Endothelial cell of umbilical vein (primary cell): ENCODE measurements at regions not wholly inside any gene's neighbourhood (a gene's known extent, or its start where the extent isn't known, plus 50 kb on each side); places are given as distances from the start of the nearest gene placed in this dataset.

ENCODE experiments used
- BruUV-seq: library from RNA; stranded (reverse); fragments of 400-500 nt; replicated peaks from 2 replicates; lab custom pipeline; 2021; lab: Mats Ljungman, UMichigan
- CTCF ChIA-PET: fragments of 300-600, 350-600 bp; sonication (Branson Sonifier 250); formaldehyde crosslinking; loops from one replicate; lab custom pipeline; 2021; ENCODE audit warnings: antibody characterized with exemption, inconsistent platforms; lab: Charles Lee
- POLR2A ChIA-PET: fragments of 300-600, 350-600 bp; sonication (Branson Sonifier 250); formaldehyde crosslinking; loops from one replicate; lab custom pipeline; 2021; ENCODE audit warnings: antibody characterized with exemption, inconsistent platforms; lab: Charles Lee
- DNase-seq: peaks from one replicate; pipeline ENCODE4 v3.0.0-alpha.2; 2011; ENCODE audit warnings: low read depth, low spot score
- FAIRE-seq: peaks from 2 replicates; lab custom pipeline; 2011; peaks lifted over from hg19 to GRCh38; lab: Jason Lieb, UNC
- H2AFZ ChIP-seq: 2 replicates; pipeline ENCODE4 v1.6.0; 2012; ENCODE audit warnings: low read depth, low read length, control low read depth, inconsistent platforms
- H3K27ac ChIP-seq: 2 replicates; pipeline ENCODE4 v1.5.1; 2011; ENCODE audit warnings: low read depth, mild to moderate bottlenecking, control low read depth, low read length, moderate library complexity; ENCODE audit not compliant: insufficient read depth
- H3K27me3 ChIP-seq, 2 experiments: 2 replicates each; pipeline versions ENCODE4 v1.6.0 to v1.6.1; 2011; ENCODE audit warnings: low read length in 2 of 2, mixed read lengths in 1 of 2; ENCODE audit not compliant: control insufficient read depth in 2 of 2, insufficient read depth in 2 of 2
- H3K36me3 ChIP-seq, 2 experiments: 2 replicates in 1 of 2; 3 replicates in 1 of 2; pipeline ENCODE4 v1.5.1; 2011; ENCODE audit warnings: low read length in 2 of 2, mild to moderate bottlenecking in 1 of 2, moderate library complexity in 1 of 2; ENCODE audit not compliant: control insufficient read depth in 2 of 2, insufficient read depth in 2 of 2; ENCODE audit errors: extremely low read depth in 1 of 2
- H3K4me1 ChIP-seq: 3 replicates; pipeline ENCODE4 v1.5.1; 2011; ENCODE audit warnings: mild to moderate bottlenecking, low read length; ENCODE audit not compliant: control insufficient read depth, insufficient read depth; ENCODE audit errors: extremely low read depth
- H3K4me2 ChIP-seq: 2 replicates; pipeline ENCODE4 v1.6.1; 2011; ENCODE audit warnings: low read length, control low read depth, mixed read lengths; ENCODE audit not compliant: insufficient read depth
- H3K4me3 ChIP-seq, 3 experiments: fragments of 200-600 bp in 1 of 3; sonication (generic), shearing (Covaris generic) in 1 of 3; replicated peaks in 1 of 3; 2 replicates each; pipeline ENCODE4 v1.5.1; 2011 to 2016; ENCODE audit warnings: control low read depth in 3 of 3, low read length in 3 of 3, mild to moderate bottlenecking in 2 of 3, inconsistent platforms in 1 of 3, low read depth in 1 of 3, moderate library complexity in 1 of 3; ENCODE audit not compliant: insufficient read depth in 1 of 3
- H3K79me2 ChIP-seq: 2 replicates; pipeline ENCODE4 v1.6.0; 2012; ENCODE audit warnings: low read length, inconsistent platforms; ENCODE audit not compliant: control insufficient read depth, insufficient read depth
- H3K9ac ChIP-seq: replicated peaks from 2 replicates; pipeline ENCODE3; 2011; ENCODE audit warnings: low read length, control low read depth; ENCODE audit not compliant: insufficient read depth; ENCODE audit errors: extremely low read depth
- H3K9me1 ChIP-seq: replicated peaks from 3 replicates; pipeline ENCODE4 v1.6.0; 2011; ENCODE audit warnings: mild to moderate bottlenecking, low read length; ENCODE audit not compliant: control insufficient read depth, insufficient read depth; ENCODE audit errors: extremely low read depth
- H3K9me3 ChIP-seq: replicated peaks from 2 replicates; pipeline ENCODE4 v1.5.1; 2012; ENCODE audit warnings: low read length, inconsistent platforms; ENCODE audit not compliant: control insufficient read depth, insufficient read depth
- H4K20me1 ChIP-seq: replicated peaks from 2 replicates; pipeline ENCODE3; 2011; ENCODE audit warnings: mild to moderate bottlenecking, low read length; ENCODE audit not compliant: control insufficient read depth, insufficient read depth; ENCODE audit errors: extremely low read depth
- CTCF ChIP-seq, 2 donors: IDR thresholded peaks; 1 replicate in 1 of 2; 2 replicates in 1 of 2; pipeline ENCODE4 v1.5.1; 2011; ENCODE audit warnings: low read length in 2 of 2, mild to moderate bottlenecking in 2 of 2, moderate library complexity in 2 of 2, control low read depth in 1 of 2, inconsistent platforms in 1 of 2, low read depth in 1 of 2; ENCODE audit not compliant: insufficient read depth in 1 of 2; ENCODE audit errors: extremely low read depth in 1 of 2
- EZH2 ChIP-seq: IDR thresholded peaks from 2 replicates; pipeline ENCODE4 v1.6.1; 2012; ENCODE audit warnings: borderline replicate concordance, low read depth, mild to moderate bottlenecking, moderate library complexity, low read length, inconsistent platforms; ENCODE audit not compliant: severe bottlenecking
- FOS ChIP-seq: IDR thresholded peaks from 2 replicates; pipeline ENCODE4 v1.6.1; 2011; ENCODE audit warnings: mild to moderate bottlenecking, low read length, moderate library complexity, borderline replicate concordance; ENCODE audit not compliant: insufficient read depth
- GATA2 ChIP-seq: IDR thresholded peaks from 2 replicates; pipeline ENCODE4 v1.7.0; 2011; ENCODE audit warnings: low read depth, mild to moderate bottlenecking, moderate library complexity, mixed read lengths, low read length; ENCODE audit not compliant: insufficient read length, insufficient read depth
- JUN ChIP-seq: IDR thresholded peaks from 2 replicates; pipeline ENCODE4 v1.6.1; 2011; ENCODE audit warnings: borderline replicate concordance, low read depth; ENCODE audit not compliant: insufficient read length, insufficient read depth
- MAX ChIP-seq: IDR thresholded peaks from 2 replicates; pipeline ENCODE4 v1.6.1; 2011; ENCODE audit not compliant: insufficient read depth, insufficient read length
- MYC ChIP-seq: IDR thresholded peaks from one replicate; pipeline ENCODE4 v1.6.1; 2011; ENCODE audit warnings: mild to moderate bottlenecking, low read depth, low read length
- POLR2A ChIP-seq: IDR thresholded peaks from 2 replicates; pipeline ENCODE4 v1.6.1; 2012; ENCODE audit warnings: low read depth, mild to moderate bottlenecking, control low read depth, low read length
- POLR2AphosphoS5 ChIP-seq: IDR thresholded peaks from 2 replicates; pipeline ENCODE4 v1.6.1; 2012; ENCODE audit warnings: low read depth, mild to moderate bottlenecking, control low read depth, low read length, moderate library complexity; ENCODE audit not compliant: insufficient read depth
- dilution Hi-C: fragments of 300-500 bp; cut with MboI; formaldehyde crosslinking; loops from one replicate; pipeline ENCODE4 v1.15.0; 2019; ENCODE audit warnings: low sequenced_read_pairs; ENCODE audit not compliant: extremely low pct_ligation_motif_present
- intact Hi-C: fragments of 100-400 bp; cut with micrococcal nuclease; formaldehyde crosslinking; loops from one replicate; pipeline ENCODE4 v1.10.0; 2022

GRCh38 chr6:145305670-145306069, 429.6 kb downstream of the EPM2A start:
- H3K27me3 ChIP-seq = no peaks in the 10 kb centered on the region
- no peak overlapping the region for H3K4me2 ChIP-seq

GRCh38 chr6:145306489-145306888, 428.8 kb downstream of the EPM2A start:
- no peak overlapping the region for H3K9ac ChIP-seq
- H2AFZ ChIP-seq = no peak overlapping the region
- DNase-seq = no peak
- no peaks in the 10 kb centered on the region for H3K36me3 ChIP-seq
- CTCF ChIA-PET = no interaction called here
- no peaks in the 10 kb centered on the region for H3K27me3 ChIP-seq
- no peaks in the 10 kb centered on the region for H3K9me1 ChIP-seq
- no TSS peak for BruUV-seq
- H3K27ac ChIP-seq = no peak overlapping the region
- no peak overlapping the region for H3K4me2 ChIP-seq
- intact Hi-C loops (no loop called here), dilution Hi-C loops (no loop called here)
- H3K79me2 ChIP-seq = no peaks in the 10 kb centered on the region
- H3K4me1 ChIP-seq = no peaks in the 10 kb centered on the region
- TF ChIP-seq MYC (no peak), POLR2AphosphoS5 (no peak), JUN (no peak), GATA2 (no peak), MAX (no peak), EZH2 (no peak), POLR2A (no peak), CTCF (IDR thresholded peaks at IDR 0.05; ENCODE audit: extremely low read depth in 1 of 2, insufficient read depth in 1 of 2, low read depth in 1 of 2, low read length in 2 of 2) (no peak), FOS (no peak)
- H3K9me3 ChIP-seq = no peaks in the 10 kb centered on the region
- no peak overlapping the region for H3K4me3 ChIP-seq
- POLR2A ChIA-PET = no interaction called here
- H4K20me1 ChIP-seq = no peaks in the 10 kb centered on the region
- no peak for FAIRE-seq

More at GRCh38 chr6:145305670-145306069, 429.6 kb downstream of the EPM2A start:
- POLR2A ChIA-PET = no interaction called here
- H3K4me1 ChIP-seq = no peaks in the 10 kb centered on the region
- TF ChIP-seq GATA2 = no peak
- no peak for TF ChIP-seq MYC
- no peak for TF ChIP-seq POLR2A
- no peak for TF ChIP-seq FOS
- FAIRE-seq (no peak), DNase-seq (no peak)
- H3K9me3 ChIP-seq = no peaks in the 10 kb centered on the region
- no peak overlapping the region for H3K27ac ChIP-seq
- H3K36me3 ChIP-seq = no peaks in the 10 kb centered on the region
- no TSS peak for BruUV-seq
- H4K20me1 ChIP-seq = no peaks in the 10 kb centered on the region
- intact Hi-C loops (no loop called here), dilution Hi-C loops (no loop called here)
- H2AFZ ChIP-seq = no peak overlapping the region
- no peaks in the 10 kb centered on the region for H3K9me1 ChIP-seq
- no peak overlapping the region for H3K9ac ChIP-seq
- no peak overlapping the region for H3K4me3 ChIP-seq
- H3K79me2 ChIP-seq = no peaks in the 10 kb centered on the region
- CTCF ChIA-PET = no interaction called here
